Caco-2 (cell line): ENCODE measurements at regions not wholly inside any gene's neighbourhood (a gene's known extent, or its start where the extent isn't known, plus 50 kb on each side); places are given as distances from the start of the nearest gene placed in this dataset.

Experiments
- BruUV-seq: library from RNA; stranded (reverse); fragments of 400-500 nt; replicated peaks from 2 replicates; lab custom pipeline; 2021; lab: Mats Ljungman, UMichigan
- CTCF ChIA-PET: fragments of 300-600 bp; sonication (Branson Sonifier 250); formaldehyde crosslinking; loops from one replicate; lab custom pipeline; 2022; ENCODE audit warnings: antibody characterized with exemption; lab: Charles Lee
- POLR2A ChIA-PET: fragments of 300-600 bp; sonication (Branson Sonifier 250); formaldehyde crosslinking; loops from one replicate; lab custom pipeline; 2022; ENCODE audit warnings: antibody characterized with exemption; lab: Charles Lee
- DNase-seq, 2 experiments: peaks; one replicate each; pipeline versions ENCODE4 v3.0.0 to v3.0.0-alpha.2; 2020 to 2022
- H3K27me3 ChIP-seq: replicated peaks from 2 replicates; pipeline ENCODE4 v1.6.0; 2011; ENCODE audit warnings: low read length; ENCODE audit not compliant: control insufficient read depth, insufficient read depth
- H3K36me3 ChIP-seq: 2 replicates; pipeline ENCODE4 v1.5.1; 2011; ENCODE audit warnings: low read length; ENCODE audit not compliant: control insufficient read depth, insufficient read depth
- H3K4me1 ChIP-seq: fragments of 250-450 bp; sonication (Bioruptor Pico); 2 replicates; pipeline ENCODE4 v1.5.1; 2020; ENCODE audit warnings: mild to moderate bottlenecking
- H3K4me3 ChIP-seq: 2 replicates; pipeline ENCODE4 v1.5.1; 2011; ENCODE audit warnings: low read depth, mild to moderate bottlenecking, control low read depth, low read length
- H3K9me3 ChIP-seq: fragments of 250-450 bp; sonication (Bioruptor Pico); 2 replicates; pipeline ENCODE4 v1.5.1; 2020; ENCODE audit warnings: mild to moderate bottlenecking, moderate library complexity
- H3K27ac Mint-ChIP-seq: one replicate; pipeline ENCODE4 v1.8.0; 2022; ENCODE audit warnings: mixed read lengths; ENCODE audit not compliant: unreplicated experiment
- H3K27me3 Mint-ChIP-seq: one replicate; pipeline ENCODE4 v1.8.0; 2022; ENCODE audit warnings: mixed read lengths; ENCODE audit not compliant: insufficient read depth, unreplicated experiment
- H3K36me3 Mint-ChIP-seq: one replicate; pipeline ENCODE4 v1.8.0; 2022; ENCODE audit warnings: mild to moderate bottlenecking, mixed read lengths; ENCODE audit not compliant: insufficient read depth, unreplicated experiment
- H3K4me1 Mint-ChIP-seq: one replicate; pipeline ENCODE4 v1.8.0; 2022; ENCODE audit warnings: low read depth, mixed read lengths; ENCODE audit not compliant: unreplicated experiment
- H3K4me3 Mint-ChIP-seq: one replicate; pipeline ENCODE4 v1.8.0; 2022; ENCODE audit warnings: mild to moderate bottlenecking, moderate library complexity, mixed read lengths; ENCODE audit not compliant: unreplicated experiment
- H3K9me3 Mint-ChIP-seq: one replicate; pipeline ENCODE4 v1.8.0; 2022; ENCODE audit warnings: mixed read lengths; ENCODE audit not compliant: unreplicated experiment
- intact Hi-C: fragments of 100-400 bp; cut with micrococcal nuclease; formaldehyde crosslinking; loops from one replicate; pipeline ENCODE4 v1.10.0; 2022; ENCODE audit not compliant: unreplicated experiment
- TF ChIP-seq, protein P1 (sequence below), 2 experiments: fragments of 200-600 bp in 1 of 2; IDR thresholded peaks; 1 replicate in 1 of 2; 2 replicates in 1 of 2; pipeline versions ENCODE4 v1.5.1 to v1.8.0; 2011 to 2022; ENCODE audit warnings: antibody characterized with exemption in 1 of 2, control low read depth in 1 of 2, inconsistent platforms in 1 of 2, low read depth in 1 of 2, low read length in 1 of 2, mild to moderate bottlenecking in 1 of 2, moderate library complexity in 1 of 2; ENCODE audit not compliant: insufficient read depth in 1 of 2, severe bottlenecking in 1 of 2, unreplicated experiment in 1 of 2

GRCh38 chr6:95230071-95230740 is 347.1 kb upstream of the MANEA start:
- no peaks in the 10 kb centered on the region for H3K9me3 Mint-ChIP-seq
- no TSS peak for BruUV-seq
- no peak overlapping the region for H3K4me3 Mint-ChIP-seq
- H3K36me3 ChIP-seq: no peaks in the 10 kb centered on the region
- H3K4me1 ChIP-seq: no peaks in the 10 kb centered on the region
- intact Hi-C loops: no loop called here
- DNase-seq: no peak
- no peaks in the 10 kb centered on the region for H3K9me3 ChIP-seq
- ChIA-PET POLR2A (no interaction called here), CTCF (no interaction called here)
- no peak overlapping the region for H3K27ac Mint-ChIP-seq
- H3K27me3 Mint-ChIP-seq: no peaks in the 10 kb centered on the region
- TF ChIP-seq, protein P1, sequence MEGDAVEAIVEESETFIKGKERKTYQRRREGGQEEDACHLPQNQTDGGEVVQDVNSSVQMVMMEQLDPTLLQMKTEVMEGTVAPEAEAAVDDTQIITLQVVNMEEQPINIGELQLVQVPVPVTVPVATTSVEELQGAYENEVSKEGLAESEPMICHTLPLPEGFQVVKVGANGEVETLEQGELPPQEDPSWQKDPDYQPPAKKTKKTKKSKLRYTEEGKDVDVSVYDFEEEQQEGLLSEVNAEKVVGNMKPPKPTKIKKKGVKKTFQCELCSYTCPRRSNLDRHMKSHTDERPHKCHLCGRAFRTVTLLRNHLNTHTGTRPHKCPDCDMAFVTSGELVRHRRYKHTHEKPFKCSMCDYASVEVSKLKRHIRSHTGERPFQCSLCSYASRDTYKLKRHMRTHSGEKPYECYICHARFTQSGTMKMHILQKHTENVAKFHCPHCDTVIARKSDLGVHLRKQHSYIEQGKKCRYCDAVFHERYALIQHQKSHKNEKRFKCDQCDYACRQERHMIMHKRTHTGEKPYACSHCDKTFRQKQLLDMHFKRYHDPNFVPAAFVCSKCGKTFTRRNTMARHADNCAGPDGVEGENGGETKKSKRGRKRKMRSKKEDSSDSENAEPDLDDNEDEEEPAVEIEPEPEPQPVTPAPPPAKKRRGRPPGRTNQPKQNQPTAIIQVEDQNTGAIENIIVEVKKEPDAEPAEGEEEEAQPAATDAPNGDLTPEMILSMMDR (IDR thresholded peaks at IDR 0.05; ENCODE audit: insufficient read depth in 1 of 2, low read depth in 1 of 2, low read length in 1 of 2, severe bottlenecking in 1 of 2, unreplicated experiment in 1 of 2): no peak
- no peaks in the 10 kb centered on the region for H3K36me3 Mint-ChIP-seq
- H3K27me3 ChIP-seq: no peaks in the 10 kb centered on the region
- no peaks in the 10 kb centered on the region for H3K4me1 Mint-ChIP-seq
- H3K4me3 ChIP-seq: no peak overlapping the region

DNA sequence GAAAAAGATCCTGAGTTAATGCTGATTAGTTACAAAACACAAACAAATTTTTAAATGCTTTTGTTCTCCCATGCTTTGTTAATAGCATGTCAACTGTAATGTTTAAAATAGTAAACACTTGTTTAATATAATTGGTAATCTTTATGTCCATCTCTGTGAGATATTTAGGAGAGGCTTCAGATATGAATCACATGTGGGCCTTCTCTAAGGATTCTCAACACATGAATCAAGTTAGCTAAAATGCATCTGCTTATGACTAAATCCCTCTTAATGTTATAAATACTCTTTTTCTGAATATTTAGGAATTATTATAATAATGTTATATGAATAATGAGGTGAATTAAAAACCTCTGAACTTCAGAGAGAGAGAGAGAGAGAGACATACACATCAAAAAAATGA is 345.9 kb upstream of the MANEA start:
- Histone ChIP-seq H3K36me3 (no peaks in the 10 kb centered on the region), H3K27me3 (no peaks in the 10 kb centered on the region), H3K4me1 (no peaks in the 10 kb centered on the region), H3K4me3 (no peak overlapping the region), H3K9me3 (no peaks in the 10 kb centered on the region)
- no peaks in the 10 kb centered on the region for H3K27me3 Mint-ChIP-seq
- no TSS peak for BruUV-seq
- ChIA-PET CTCF (no interaction called here), POLR2A (no interaction called here)
- no peak overlapping the region for H3K27ac Mint-ChIP-seq
- no peaks in the 10 kb centered on the region for H3K4me1 Mint-ChIP-seq
- intact Hi-C loops: no loop called here
- DNase-seq: no peak
- TF ChIP-seq, protein P1 (IDR thresholded peaks at IDR 0.05; ENCODE audit: insufficient read depth in 1 of 2, low read depth in 1 of 2, low read length in 1 of 2, severe bottlenecking in 1 of 2, unreplicated experiment in 1 of 2): no peak
- no peak overlapping the region for H3K4me3 Mint-ChIP-seq
- no peaks in the 10 kb centered on the region for H3K9me3 Mint-ChIP-seq
- H3K36me3 Mint-ChIP-seq: no peaks in the 10 kb centered on the region

DNA sequence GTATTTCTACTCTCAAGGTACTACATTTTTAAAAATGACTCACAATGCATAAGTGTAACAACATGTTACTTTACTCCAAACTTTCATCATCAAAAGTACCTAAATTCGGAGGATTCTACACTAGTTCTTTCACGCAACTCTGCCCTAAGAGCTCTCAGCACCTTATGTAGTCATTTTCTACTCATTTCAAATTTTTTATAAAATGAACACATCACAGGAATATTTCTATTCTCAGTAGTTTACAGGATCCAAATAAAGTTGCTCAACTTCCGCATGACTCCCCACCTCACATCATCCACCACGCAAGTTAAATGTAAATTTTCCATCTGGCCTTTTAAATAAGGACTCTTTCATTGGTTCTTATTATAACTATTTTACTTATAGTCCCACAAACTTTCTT is 344.9 kb upstream of the MANEA start:
- TF ChIP-seq, protein P1 (IDR thresholded peaks at IDR 0.05; ENCODE audit: insufficient read depth in 1 of 2, low read depth in 1 of 2, low read length in 1 of 2, severe bottlenecking in 1 of 2, unreplicated experiment in 1 of 2): no peak
- no peaks in the 10 kb centered on the region for H3K27me3 Mint-ChIP-seq
- no peak overlapping the region for H3K4me3 Mint-ChIP-seq
- Histone ChIP-seq H3K27me3 (no peaks in the 10 kb centered on the region), H3K4me1 (no peaks in the 10 kb centered on the region), H3K36me3 (no peaks in the 10 kb centered on the region), H3K4me3 (no peak overlapping the region), H3K9me3 (no peaks in the 10 kb centered on the region)
- POLR2A ChIA-PET: no interaction called here
- H3K9me3 Mint-ChIP-seq: no peaks in the 10 kb centered on the region
- no peaks in the 10 kb centered on the region for H3K4me1 Mint-ChIP-seq
- H3K36me3 Mint-ChIP-seq: no peaks in the 10 kb centered on the region
- no TSS peak for BruUV-seq
- DNase-seq: no peak
- CTCF ChIA-PET: no interaction called here
- H3K27ac Mint-ChIP-seq: no peak overlapping the region
- intact Hi-C loops: no loop called here
